Peyer's patch (tissue), 4 donors: ENCODE measurements at regions not wholly inside any gene's neighbourhood (a gene's known extent, or its start where the extent isn't known, plus 50 kb on each side); places are given as distances from the start of the nearest gene placed in this dataset.

Source experiments
- CTCF ChIP-seq, 6 experiments: fragments of 450-650 bp in 4 of 6; fragments of 200-600 bp in 2 of 6; sonication (generic) in 1 of 6; IDR thresholded peaks; one replicate each; pipeline ENCODE4 v1.5.1; 2017 to 2019; ENCODE audit warnings: antibody characterized with exemption in 6 of 6, mild to moderate bottlenecking in 3 of 6, moderate library complexity in 1 of 6
- POLR2A ChIP-seq, 2 donors: fragments of 450-650 bp; IDR thresholded peaks; one replicate each; pipeline ENCODE4 v1.5.1; 2017; ENCODE audit warnings: antibody characterized with exemption in 2 of 2, mild to moderate bottlenecking in 2 of 2, moderate library complexity in 2 of 2

GRCh38 chr9:118954857-118955256 lies 414.4 kb downstream of the BRINP1 start:
- TF ChIP-seq CTCF (IDR thresholded peaks at IDR 0.05) (no peak), POLR2A (IDR thresholded peaks at IDR 0.05) (no peak)
